ENCODE measurements at regions not wholly inside any gene's neighbourhood (a gene's known extent, or its start where the extent isn't known, plus 50 kb on each side); places are given as distances from the start of the nearest gene placed in this dataset.
A peak's percentile ranks its signal among the peaks of the same experiment; 100 is the strongest.

DNA sequence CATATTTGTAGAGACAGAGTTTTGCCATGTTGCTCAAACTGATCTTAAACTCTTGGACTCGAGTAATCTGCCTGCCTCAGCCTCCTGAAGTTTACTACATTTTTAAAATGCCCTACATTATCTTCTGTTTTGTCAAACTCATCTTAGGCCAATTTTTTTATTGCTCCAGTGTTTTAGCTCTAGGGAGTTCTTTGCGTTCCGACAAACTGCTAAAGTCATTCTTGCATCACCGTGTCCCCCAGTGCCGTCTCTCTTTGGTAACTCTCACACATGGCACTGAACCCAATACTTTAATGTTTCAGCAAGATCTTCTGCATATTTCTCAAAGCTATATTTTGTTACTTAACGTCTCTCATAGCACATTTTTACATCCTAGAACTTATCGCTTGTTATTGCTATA is 440.9 kb upstream of the NRXN1 start:
- no peak overlapping the region for H3K4me3 ChIP-seq (replicated peaks; ENCODE audit: low read depth, low read length)
- TF ChIP-seq, protein P1, sequence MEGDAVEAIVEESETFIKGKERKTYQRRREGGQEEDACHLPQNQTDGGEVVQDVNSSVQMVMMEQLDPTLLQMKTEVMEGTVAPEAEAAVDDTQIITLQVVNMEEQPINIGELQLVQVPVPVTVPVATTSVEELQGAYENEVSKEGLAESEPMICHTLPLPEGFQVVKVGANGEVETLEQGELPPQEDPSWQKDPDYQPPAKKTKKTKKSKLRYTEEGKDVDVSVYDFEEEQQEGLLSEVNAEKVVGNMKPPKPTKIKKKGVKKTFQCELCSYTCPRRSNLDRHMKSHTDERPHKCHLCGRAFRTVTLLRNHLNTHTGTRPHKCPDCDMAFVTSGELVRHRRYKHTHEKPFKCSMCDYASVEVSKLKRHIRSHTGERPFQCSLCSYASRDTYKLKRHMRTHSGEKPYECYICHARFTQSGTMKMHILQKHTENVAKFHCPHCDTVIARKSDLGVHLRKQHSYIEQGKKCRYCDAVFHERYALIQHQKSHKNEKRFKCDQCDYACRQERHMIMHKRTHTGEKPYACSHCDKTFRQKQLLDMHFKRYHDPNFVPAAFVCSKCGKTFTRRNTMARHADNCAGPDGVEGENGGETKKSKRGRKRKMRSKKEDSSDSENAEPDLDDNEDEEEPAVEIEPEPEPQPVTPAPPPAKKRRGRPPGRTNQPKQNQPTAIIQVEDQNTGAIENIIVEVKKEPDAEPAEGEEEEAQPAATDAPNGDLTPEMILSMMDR (IDR thresholded peaks at IDR 0.05; ENCODE audit: low read length, missing control alignments), result no peak
- DNase-seq (ENCODE audit: low read depth), result no peak

DNA sequence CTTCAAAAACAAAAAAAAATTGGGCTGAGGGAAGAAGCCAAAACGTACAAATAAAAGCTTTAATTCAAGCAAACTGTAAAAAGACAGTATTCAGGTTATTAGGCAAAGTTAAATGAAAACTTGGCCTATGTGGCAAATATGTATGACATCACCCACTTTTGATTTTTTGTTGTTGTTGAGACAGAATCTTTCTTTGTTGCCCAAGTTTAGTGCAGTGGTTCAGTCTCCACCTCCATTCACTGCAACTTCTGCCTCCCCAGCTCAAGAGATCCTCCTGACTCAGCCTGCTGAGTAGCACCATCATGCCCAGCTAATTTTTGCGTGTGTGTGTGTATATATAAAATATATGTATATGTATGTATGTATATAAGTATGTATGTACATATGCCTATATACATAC is 440.4 kb upstream of the NRXN1 start:
- TF ChIP-seq, protein P1 (IDR thresholded peaks at IDR 0.05; ENCODE audit: low read length, missing control alignments), result no peak
- DNase-seq (ENCODE audit: low read depth), result peak; percentile 13
- H3K4me3 ChIP-seq (replicated peaks; ENCODE audit: low read depth, low read length), result no peak overlapping the region

DNA sequence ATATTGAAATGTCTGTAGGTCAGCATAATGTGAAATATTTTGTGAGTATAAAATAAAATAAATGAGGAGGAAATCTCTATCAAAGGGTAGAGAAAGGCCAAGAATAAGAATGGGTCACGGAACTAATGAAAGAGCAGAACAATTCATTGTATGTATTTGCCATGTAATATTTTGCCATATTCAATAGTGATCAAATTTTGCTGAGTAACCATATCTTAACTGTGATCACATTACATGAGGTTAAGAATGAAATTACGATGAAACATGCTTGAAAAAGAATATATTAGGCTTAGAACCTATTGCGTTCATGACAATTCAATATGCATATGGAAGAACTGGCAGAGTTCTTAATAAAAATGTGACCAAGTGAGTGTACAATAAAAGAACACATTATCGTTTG is 437.2 kb upstream of the NRXN1 start:
- TF ChIP-seq, protein P1 (IDR thresholded peaks at IDR 0.05; ENCODE audit: low read length, missing control alignments), result no peak
- no peak overlapping the region for H3K4me3 ChIP-seq (replicated peaks; ENCODE audit: low read depth, low read length)
- DNase-seq (ENCODE audit: low read depth), result no peak

DNA sequence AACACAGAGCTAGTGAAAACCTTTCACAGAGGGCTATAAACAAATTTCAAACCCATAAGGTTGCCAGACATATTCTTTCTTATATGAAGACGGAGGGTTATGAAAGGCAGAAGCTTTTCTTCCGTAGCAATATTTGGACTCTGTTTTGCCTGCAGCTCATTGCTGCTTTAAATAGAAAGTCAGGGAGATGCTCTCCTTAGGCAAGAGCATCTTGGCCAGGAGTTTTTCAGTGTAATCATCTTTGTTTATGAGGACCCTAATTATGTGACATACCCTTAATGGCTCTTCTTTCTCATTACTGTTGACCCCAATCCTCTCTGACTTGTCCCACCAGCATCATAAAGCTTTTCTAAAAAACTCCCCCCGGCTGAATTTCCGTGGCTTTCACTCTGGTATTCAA is 433.4 kb upstream of the NRXN1 start:
- no peak for DNase-seq (ENCODE audit: low read depth)
- TF ChIP-seq, protein P1 (IDR thresholded peaks at IDR 0.05; ENCODE audit: low read length, missing control alignments), result no peak
- H3K4me3 ChIP-seq (replicated peaks; ENCODE audit: low read depth, low read length), result no peak overlapping the region

DNA sequence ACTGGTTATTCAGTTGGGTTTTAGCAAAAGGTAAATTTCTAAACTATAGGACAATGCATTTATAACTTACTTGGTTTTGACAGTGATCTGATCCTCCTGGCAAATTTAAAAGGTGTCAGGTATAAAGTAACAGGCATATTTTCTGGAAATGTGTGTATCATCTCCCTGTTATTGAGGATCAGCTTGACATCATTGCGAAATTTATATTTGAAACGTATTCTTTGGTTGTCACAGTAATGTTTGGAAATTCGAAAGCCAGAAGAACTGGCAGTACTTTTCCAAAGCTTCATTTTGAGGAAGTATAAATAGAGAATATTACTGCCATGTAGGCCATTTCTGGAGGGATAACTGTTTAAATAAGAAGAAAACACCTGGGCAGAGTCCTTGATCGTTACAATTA is 422.2 kb upstream of the NRXN1 start:
- TF ChIP-seq, protein P1 (IDR thresholded peaks at IDR 0.05; ENCODE audit: low read length, missing control alignments), result no peak
- no peak for DNase-seq (ENCODE audit: low read depth)
- H3K4me3 ChIP-seq (replicated peaks; ENCODE audit: low read depth, low read length), result no peak overlapping the region

DNA sequence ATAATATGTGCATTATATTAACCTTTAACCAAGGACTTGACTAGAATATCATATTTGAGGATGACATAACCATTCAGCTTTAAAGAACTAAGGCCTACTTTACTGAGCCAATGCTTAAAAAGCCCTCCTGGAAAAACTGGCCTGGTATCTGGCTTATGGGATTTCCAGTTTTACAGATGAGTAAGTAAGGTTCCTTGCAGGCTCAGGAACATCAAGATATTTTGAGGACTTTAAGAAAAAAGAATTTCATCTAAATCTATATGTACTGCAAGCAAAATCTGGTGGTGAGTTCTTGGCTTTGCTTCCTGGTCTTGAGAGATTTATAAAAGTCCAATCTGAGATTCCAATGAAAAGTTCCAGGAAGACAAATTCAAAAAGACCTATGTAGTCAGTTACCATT is 417.0 kb upstream of the NRXN1 start:
- TF ChIP-seq, protein P1 (IDR thresholded peaks at IDR 0.05; ENCODE audit: low read length, missing control alignments), result no peak
- no peak for DNase-seq (ENCODE audit: low read depth)
- H3K4me3 ChIP-seq (replicated peaks; ENCODE audit: low read depth, low read length), result no peak overlapping the region

DNA sequence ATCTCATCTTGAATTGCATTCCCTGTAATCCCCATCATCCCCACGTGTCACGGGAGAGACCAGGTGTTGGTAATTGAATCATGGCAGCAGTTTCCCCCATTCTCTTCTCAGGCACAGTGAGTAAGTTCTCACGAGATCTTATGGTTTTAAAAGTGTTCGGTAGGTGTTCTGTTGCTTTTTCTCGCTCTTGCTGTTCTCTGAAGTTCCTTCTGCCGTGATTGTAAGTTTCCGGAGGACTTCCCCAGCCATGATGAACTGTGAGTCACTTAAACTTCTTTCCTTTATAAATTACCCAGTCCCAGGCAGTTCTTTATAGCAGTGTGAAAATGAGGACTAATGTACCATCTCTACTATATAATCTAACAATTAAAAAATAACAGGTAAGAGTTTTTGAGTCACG is 409.9 kb upstream of the NRXN1 start:
- TF ChIP-seq, protein P1 (IDR thresholded peaks at IDR 0.05; ENCODE audit: low read length, missing control alignments), result no peak
- no peak for DNase-seq (ENCODE audit: low read depth)
- no peak overlapping the region for H3K4me3 ChIP-seq (replicated peaks; ENCODE audit: low read depth, low read length)
